HG02970 (cell line): ENCODE measurements at regions not wholly inside any gene's neighbourhood (a gene's known extent, or its start where the extent isn't known, plus 50 kb on each side); places are given as distances from the start of the nearest gene placed in this dataset.

Experiments
- ATAC-seq: cut with Tn5 transposase; IDR thresholded peaks from one replicate; pipeline ENCODE4 v1.9.1; 2021; ENCODE audit warnings: mild to moderate bottlenecking, moderate library complexity, moderate number of reproducible peaks; ENCODE audit not compliant: unreplicated experiment, low FRiP score

- ATAC-seq = no peak
Observed at GRCh38 chr2:134097740-134098139, 156.1 kb upstream of the MGAT5 start.

- ATAC-seq = no peak
Observed at GRCh38 chr2:134098321-134098720, 155.6 kb upstream of the MGAT5 start.

GRCh38 chr2:134099273-134099672 is 154.6 kb upstream of the MGAT5 start:
- ATAC-seq = no peak

GRCh38 chr2:134103196-134103595 is 150.7 kb upstream of the MGAT5 start:
- no peak for ATAC-seq

GRCh38 chr2:134104754-134105153 is 149.1 kb upstream of the MGAT5 start:
- ATAC-seq = no peak

GRCh38 chr2:134107402-134107801 is 146.5 kb upstream of the MGAT5 start:
- no peak for ATAC-seq

- no peak for ATAC-seq
Observed at GRCh38 chr2:134108113-134108512, 145.8 kb upstream of the MGAT5 start.

GRCh38 chr2:134109246-134109645 is 144.6 kb upstream of the MGAT5 start:
- ATAC-seq = no peak

- ATAC-seq = no peak
Observed at GRCh38 chr2:134109725-134110124, 144.1 kb upstream of the MGAT5 start.

- ATAC-seq = no peak
Observed at GRCh38 chr2:134110532-134110931, 143.3 kb upstream of the MGAT5 start.

- ATAC-seq = no peak
Observed at GRCh38 chr2:134117676-134118075, 136.2 kb upstream of the MGAT5 start.

GRCh38 chr2:134118279-134119116 is 135.4 kb upstream of the MGAT5 start:
- peak; percentile 46 for ATAC-seq

GRCh38 chr2:134119117-134119712 is 134.7 kb upstream of the MGAT5 start:
- ATAC-seq = peak; percentile 5

- ATAC-seq = peak; percentile 44
Observed at GRCh38 chr2:134119713-134120405, 134.0 kb upstream of the MGAT5 start.

GRCh38 chr2:134120406-134120732 is 133.5 kb upstream of the MGAT5 start:
- no peak for ATAC-seq

GRCh38 chr2:134120733-134121630 is 132.9 kb upstream of the MGAT5 start:
- ATAC-seq = no peak

- ATAC-seq = no peak
Observed at GRCh38 chr2:134122610-134123009, 131.3 kb upstream of the MGAT5 start.

- ATAC-seq = no peak
Observed at GRCh38 chr2:134123332-134123731, 130.5 kb upstream of the MGAT5 start.

GRCh38 chr2:134124047-134124753 is 129.7 kb upstream of the MGAT5 start:
- ATAC-seq = no peak

GRCh38 chr2:134127496-134127895 is 126.4 kb upstream of the MGAT5 start:
- ATAC-seq = no peak
